H9 (cell line): ENCODE measurements at regions not wholly inside any gene's neighbourhood (a gene's known extent, or its start where the extent isn't known, plus 50 kb on each side); places are given as distances from the start of the nearest gene placed in this dataset.

Experiments used
- DNase-seq: peaks from one replicate; pipeline ENCODE4 v3.0.0-alpha.2; 2017
- H2AFZ ChIP-seq: one replicate; pipeline ENCODE4 v1.6.1; 2013; ENCODE audit warnings: mild to moderate bottlenecking, low read length, control low read depth, moderate library complexity
- H2AK5ac ChIP-seq: 2 replicates; pipeline ENCODE4 v1.6.1; 2013; ENCODE audit warnings: low read length, control low read depth, mixed read lengths; ENCODE audit not compliant: insufficient read length
- H2BK120ac ChIP-seq: one replicate; pipeline ENCODE4 v1.6.1; 2013; ENCODE audit warnings: low read depth, mild to moderate bottlenecking, low read length, control low read depth, inconsistent platforms; ENCODE audit not compliant: poor library complexity, severe bottlenecking
- H2BK12ac ChIP-seq: 2 replicates; pipeline ENCODE4 v1.6.1; 2013; ENCODE audit warnings: low read length, control low read depth, mixed read lengths, low read depth; ENCODE audit not compliant: insufficient read length
- H2BK15ac ChIP-seq: 2 replicates; pipeline ENCODE4 v1.6.1; 2013; ENCODE audit warnings: low read depth, low read length, control low read depth
- H2BK20ac ChIP-seq: one replicate; pipeline ENCODE4 v1.6.1; 2013; ENCODE audit warnings: low read depth, mild to moderate bottlenecking, low read length, control low read depth, inconsistent platforms; ENCODE audit not compliant: poor library complexity, severe bottlenecking
- H2BK5ac ChIP-seq: 2 replicates; pipeline ENCODE4 v1.6.1; 2013; ENCODE audit warnings: low read length, control low read depth, mixed read lengths; ENCODE audit not compliant: insufficient read length
- H3K14ac ChIP-seq: 2 replicates; pipeline ENCODE4 v1.6.1; 2013; ENCODE audit warnings: low read length, control low read depth; ENCODE audit not compliant: insufficient read depth
- H3K18ac ChIP-seq: 2 replicates; pipeline ENCODE4 v1.6.1; 2013; ENCODE audit warnings: low read depth, mild to moderate bottlenecking, mixed read lengths, low read length, control low read depth; ENCODE audit not compliant: insufficient read length
- H3K23ac ChIP-seq: 2 replicates; pipeline ENCODE4 v1.6.1; 2013; ENCODE audit warnings: low read length, control low read depth, mixed read lengths, low read depth; ENCODE audit not compliant: insufficient read length
- H3K23me2 ChIP-seq: 2 replicates; pipeline ENCODE4 v1.6.1; 2013; ENCODE audit warnings: low read depth, mild to moderate bottlenecking, mixed read lengths, low read length, control low read depth; ENCODE audit not compliant: insufficient read length, poor library complexity, severe bottlenecking
- H3K27ac ChIP-seq: 2 replicates; pipeline ENCODE4 v1.5.1; 2013; ENCODE audit warnings: low read length, control low read depth, mixed read lengths, low read depth; ENCODE audit not compliant: insufficient read length
- H3K27me3 ChIP-seq: 2 replicates; pipeline ENCODE4 v1.6.1; 2013; ENCODE audit warnings: low read length, control low read depth, inconsistent platforms; ENCODE audit not compliant: insufficient read depth
- H3K4ac ChIP-seq: 2 replicates; pipeline ENCODE4 v1.6.1; 2013; ENCODE audit warnings: low read depth, mild to moderate bottlenecking, control low read depth, inconsistent platforms, low read length, moderate library complexity
- H3K4me1 ChIP-seq: 2 replicates; pipeline ENCODE4 v1.6.1; 2013; ENCODE audit warnings: low read length, control low read depth, inconsistent platforms; ENCODE audit not compliant: insufficient read depth
- H3K4me2 ChIP-seq: 2 replicates; pipeline ENCODE4 v1.6.1; 2013; ENCODE audit warnings: low read length, control low read depth, mixed read lengths; ENCODE audit not compliant: insufficient read length, insufficient read depth
- H3K56ac ChIP-seq: 2 replicates; pipeline ENCODE4 v1.6.1; 2013; ENCODE audit warnings: low read depth, mild to moderate bottlenecking, mixed read lengths, low read length, control low read depth; ENCODE audit not compliant: insufficient read length
- H3K79me1 ChIP-seq: 2 replicates; pipeline ENCODE4 v1.6.1; 2013; ENCODE audit warnings: low read depth, mild to moderate bottlenecking, moderate library complexity, low read length, control low read depth, inconsistent platforms; ENCODE audit not compliant: insufficient read depth, poor library complexity, severe bottlenecking
- H3K79me2 ChIP-seq: 2 replicates; pipeline ENCODE4 v1.6.1; 2013; ENCODE audit warnings: low read length, control low read depth, inconsistent platforms; ENCODE audit not compliant: insufficient read depth
- H3K9ac ChIP-seq: 2 replicates; pipeline ENCODE4 v1.6.1; 2013; ENCODE audit warnings: low read length, control low read depth, mixed read lengths; ENCODE audit not compliant: insufficient read length; ENCODE audit errors: extremely low read depth
- H3K9me3 ChIP-seq: one replicate; pipeline ENCODE4 v1.6.1; 2013; ENCODE audit warnings: low read depth, low read length, inconsistent platforms; ENCODE audit not compliant: control insufficient read depth
- H3T11ph ChIP-seq: one replicate; pipeline ENCODE4 v1.6.1; 2013; ENCODE audit warnings: mild to moderate bottlenecking, low read length, control low read depth, inconsistent platforms
- H4K20me1 ChIP-seq: one replicate; pipeline ENCODE4 v1.6.1; 2013; ENCODE audit not compliant: control insufficient read depth, insufficient read length, insufficient read depth
- H4K5ac ChIP-seq: 2 replicates; pipeline ENCODE4 v1.6.1; 2013; ENCODE audit warnings: low read depth, mild to moderate bottlenecking, mixed read lengths, low read length, control low read depth; ENCODE audit not compliant: insufficient read length
- H4K8ac ChIP-seq: replicated peaks from 2 replicates; pipeline ENCODE4 v1.6.1; 2013; ENCODE audit warnings: low read length, control low read depth, mixed read lengths, low read depth; ENCODE audit not compliant: insufficient read length
- H4K91ac ChIP-seq: 2 replicates; pipeline ENCODE4 v1.6.1; 2013; ENCODE audit warnings: low read depth, mild to moderate bottlenecking, moderate library complexity, mixed read lengths, low read length, control low read depth; ENCODE audit not compliant: insufficient read length
- H3K27ac Mint-ChIP-seq, 3 experiments: 2 replicates in 2 of 3; 3 replicates in 1 of 3; pipeline ENCODE4 v1.8.0; 2020 to 2021; ENCODE audit warnings: mixed read lengths in 3 of 3, mild to moderate bottlenecking in 1 of 3, moderate library complexity in 1 of 3
- H3K27me3 Mint-ChIP-seq: 2 replicates; pipeline ENCODE4 v1.8.0; 2021; ENCODE audit warnings: low read depth, mild to moderate bottlenecking, moderate library complexity, mixed read lengths
- H3K36me3 Mint-ChIP-seq, 3 experiments: 2 replicates in 2 of 3; 3 replicates in 1 of 3; pipeline ENCODE4 v1.8.0; 2020 to 2021; ENCODE audit warnings: low read depth in 3 of 3, mixed read lengths in 3 of 3; ENCODE audit not compliant: insufficient read depth in 1 of 3
- H3K4me1 Mint-ChIP-seq, 2 experiments: 2 replicates each; pipeline ENCODE4 v1.8.0; 2020; ENCODE audit warnings: mixed read lengths in 2 of 2
- H3K4me3 Mint-ChIP-seq, 2 experiments: 2 replicates in 1 of 2; 3 replicates in 1 of 2; pipeline ENCODE4 v1.8.0; 2020 to 2021; ENCODE audit warnings: mild to moderate bottlenecking in 2 of 2, mixed read lengths in 2 of 2, moderate library complexity in 1 of 2
- H3K9me3 Mint-ChIP-seq, 2 experiments: 2 replicates in 1 of 2; 3 replicates in 1 of 2; pipeline ENCODE4 v1.8.0; 2020; ENCODE audit warnings: mild to moderate bottlenecking in 2 of 2, mixed read lengths in 2 of 2, moderate library complexity in 1 of 2
- CTCF ChIP-seq: fragments of 200-600 bp; sonication (generic); conservative IDR thresholded peaks from 3 replicates; pipeline ENCODE4 v1.8.0; 2021; ENCODE audit warnings: antibody characterized with exemption, mild to moderate bottlenecking
- WGBS: extraction: QIAGEN DNeasy Blood & Tissue Kit; methylation state at CpG from one replicate; pipeline ENCODE4 v1.1.7; 2013; ENCODE audit warnings: missing lambda C conversion rate, low lambda C conversion rate, mixed read lengths; ENCODE audit not compliant: insufficient read length; ENCODE audit errors: extremely low coverage; 5-methylcytosine and 5-hydroxymethylcytosine counted together

GRCh38 chr10:91049988-91050360, 129.1 kb upstream of the ANKRD1 start:
- H3K9me3 ChIP-seq: no peaks in the 10 kb centered on the region
- H2AFZ ChIP-seq: no peak overlapping the region
- no peak overlapping the region for H2BK5ac ChIP-seq
- H3K79me2 ChIP-seq: no peaks in the 10 kb centered on the region
- H3K9ac ChIP-seq: no peak overlapping the region
- no CpG with 5 or more reads among the region's 2 CpGs for WGBS
- no peak overlapping the region for H2BK15ac ChIP-seq
- H3K4me1 Mint-ChIP-seq: peaks cover 14 to 18% of the 10 kb centered on the region in 2 experiments
- H3K18ac ChIP-seq: no peak overlapping the region
- no peaks in the 10 kb centered on the region; the same call in 1 of the 2 replicates for H3K27me3 ChIP-seq
- H3K27me3 Mint-ChIP-seq: no peaks in the 10 kb centered on the region; the same call in 1 of the 2 replicates
- H3K36me3 Mint-ChIP-seq: no peaks in the 10 kb centered on the region
- no peaks in the 10 kb centered on the region for H3K79me1 ChIP-seq
- no peak overlapping the region for H4K5ac ChIP-seq
- H2BK120ac ChIP-seq: no peak overlapping the region
- no peak overlapping the region for H2BK20ac ChIP-seq
- no peak overlapping the region for H3K56ac ChIP-seq
- no peaks in the 10 kb centered on the region for H3K4me1 ChIP-seq
- H2AK5ac ChIP-seq: no peak overlapping the region
- H3K9me3 Mint-ChIP-seq: no peaks in the 10 kb centered on the region; a peak in 1 of 5 replicates
- no peak overlapping the region for H3K27ac ChIP-seq
- TF ChIP-seq CTCF: no peak
- no peak overlapping the region for H3K23ac ChIP-seq
- no peak overlapping the region for H3T11ph ChIP-seq
- no peak overlapping the region for H3K14ac ChIP-seq
- peak overlapping the region in 1 of 3 experiments; percentile 52; a peak in 2 of 7 replicates for H3K27ac Mint-ChIP-seq
- no peaks in the 10 kb centered on the region for H3K23me2 ChIP-seq
- no peak overlapping the region for H3K4me2 ChIP-seq
- H4K91ac ChIP-seq: no peak overlapping the region
- H2BK12ac ChIP-seq: no peak overlapping the region
- no peaks in the 10 kb centered on the region for H4K20me1 ChIP-seq
- no peak overlapping the region for H3K4me3 Mint-ChIP-seq
- no peak overlapping the region for H3K4ac ChIP-seq
- no peak for DNase-seq
- no peak overlapping the region for H4K8ac ChIP-seq
